ENCODE measurements at regions not wholly inside any gene's neighbourhood (a gene's known extent, or its start where the extent isn't known, plus 50 kb on each side); places are given as distances from the start of the nearest gene placed in this dataset.

DNA sequence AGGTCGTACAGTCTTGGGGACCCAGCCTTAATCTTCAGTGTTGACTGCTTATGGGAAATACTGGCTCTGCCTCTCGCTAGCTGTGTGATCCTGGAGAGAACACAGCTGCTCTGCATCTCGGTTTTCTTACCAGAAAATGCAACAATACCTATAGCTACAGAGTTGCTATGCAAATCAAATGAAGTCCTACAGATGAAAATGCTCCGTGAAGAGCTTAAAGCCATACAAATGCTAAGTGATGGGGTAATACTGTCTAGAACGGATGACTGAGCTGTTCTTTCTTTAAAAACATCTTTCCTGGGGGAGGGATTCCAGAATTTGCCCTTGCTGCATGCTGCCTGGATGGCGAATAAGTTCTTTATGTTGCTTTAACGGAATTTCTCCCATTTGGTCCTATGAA lies 132.0 kb downstream of the ZBTB18 start:
- in situ Hi-C loops (cut with MboI; ENCODE audit: low sequenced_read_pairs, unreplicated experiment) = no loop called here
- TF ChIP-seq, protein P1, sequence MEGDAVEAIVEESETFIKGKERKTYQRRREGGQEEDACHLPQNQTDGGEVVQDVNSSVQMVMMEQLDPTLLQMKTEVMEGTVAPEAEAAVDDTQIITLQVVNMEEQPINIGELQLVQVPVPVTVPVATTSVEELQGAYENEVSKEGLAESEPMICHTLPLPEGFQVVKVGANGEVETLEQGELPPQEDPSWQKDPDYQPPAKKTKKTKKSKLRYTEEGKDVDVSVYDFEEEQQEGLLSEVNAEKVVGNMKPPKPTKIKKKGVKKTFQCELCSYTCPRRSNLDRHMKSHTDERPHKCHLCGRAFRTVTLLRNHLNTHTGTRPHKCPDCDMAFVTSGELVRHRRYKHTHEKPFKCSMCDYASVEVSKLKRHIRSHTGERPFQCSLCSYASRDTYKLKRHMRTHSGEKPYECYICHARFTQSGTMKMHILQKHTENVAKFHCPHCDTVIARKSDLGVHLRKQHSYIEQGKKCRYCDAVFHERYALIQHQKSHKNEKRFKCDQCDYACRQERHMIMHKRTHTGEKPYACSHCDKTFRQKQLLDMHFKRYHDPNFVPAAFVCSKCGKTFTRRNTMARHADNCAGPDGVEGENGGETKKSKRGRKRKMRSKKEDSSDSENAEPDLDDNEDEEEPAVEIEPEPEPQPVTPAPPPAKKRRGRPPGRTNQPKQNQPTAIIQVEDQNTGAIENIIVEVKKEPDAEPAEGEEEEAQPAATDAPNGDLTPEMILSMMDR (IDR thresholded peaks at IDR 0.05; ENCODE audit: borderline replicate concordance, control extremely low read depth, extremely low read depth, insufficient read depth, missing control alignments) = no peak
- DNase-seq (ENCODE audit: low spot score) = no peak

DNA sequence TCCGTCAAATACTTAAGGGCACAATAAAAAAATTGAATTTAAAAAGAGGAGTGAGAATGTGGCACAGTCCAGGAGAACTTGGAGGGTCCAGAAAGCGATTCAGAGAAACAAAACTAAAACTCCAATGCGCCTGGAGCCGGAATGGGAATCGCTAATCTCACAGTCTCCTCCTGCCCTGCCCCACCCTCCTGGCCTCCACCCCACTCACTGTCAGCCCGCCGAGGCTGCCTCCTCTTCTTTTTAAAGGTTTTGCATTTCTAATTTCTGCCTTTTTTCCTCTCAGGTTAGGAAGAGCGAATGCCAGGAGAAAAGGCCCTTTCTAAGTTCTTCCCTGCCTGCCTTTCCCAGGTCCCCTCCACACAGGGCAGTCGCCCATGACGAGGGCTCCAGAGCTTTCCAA lies 135.3 kb downstream of the ZBTB18 start:
- in situ Hi-C loops (cut with MboI; ENCODE audit: low sequenced_read_pairs, unreplicated experiment) = no loop called here
- no peak for DNase-seq (ENCODE audit: low spot score)
- TF ChIP-seq, protein P1 (IDR thresholded peaks at IDR 0.05; ENCODE audit: borderline replicate concordance, control extremely low read depth, extremely low read depth, insufficient read depth, missing control alignments) = no peak

DNA sequence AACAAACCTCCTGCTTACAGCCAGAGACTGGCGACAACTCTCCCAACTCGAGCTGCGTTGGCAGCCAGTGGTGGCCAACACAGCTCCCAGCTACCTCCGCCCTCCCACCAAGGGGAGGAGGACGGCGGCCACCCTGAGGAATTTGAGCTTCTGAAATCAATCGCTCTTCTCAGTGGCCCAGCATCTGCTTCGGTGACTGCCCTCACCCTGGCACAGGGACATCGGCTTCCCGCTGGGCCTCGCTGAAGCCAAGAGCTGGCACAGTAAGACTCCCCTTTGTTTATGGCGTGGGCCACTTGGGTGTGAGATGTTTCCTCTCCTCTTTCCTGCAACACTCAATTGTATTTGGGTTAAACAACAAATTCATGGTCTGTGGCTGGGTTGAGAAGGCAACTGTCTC lies 136.2 kb downstream of the ZBTB18 start:
- TF ChIP-seq, protein P1 (IDR thresholded peaks at IDR 0.05; ENCODE audit: borderline replicate concordance, control extremely low read depth, extremely low read depth, insufficient read depth, missing control alignments) = no peak
- in situ Hi-C loops (cut with MboI; ENCODE audit: low sequenced_read_pairs, unreplicated experiment) = no loop called here
- DNase-seq (ENCODE audit: low spot score) = no peak

DNA sequence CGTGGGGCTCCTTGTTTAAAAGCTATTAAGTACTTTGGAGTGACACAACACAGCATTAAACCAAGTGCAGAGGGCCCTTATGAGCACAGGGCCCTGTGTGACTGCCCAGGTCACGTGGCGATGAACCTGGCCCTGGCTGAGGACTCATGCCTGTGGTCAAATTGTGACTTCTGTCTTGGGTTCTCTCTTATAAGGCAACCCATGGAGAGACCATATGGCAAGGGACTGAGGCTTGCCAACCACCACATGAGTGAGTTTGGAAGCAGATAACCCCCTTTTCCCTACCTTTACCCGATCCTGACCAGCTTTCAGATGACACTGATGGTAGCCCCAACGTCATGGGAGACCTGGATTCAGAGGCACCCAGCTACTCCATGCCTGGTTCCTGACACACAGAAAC lies 140.5 kb downstream of the ZBTB18 start:
- in situ Hi-C loops (cut with MboI; ENCODE audit: low sequenced_read_pairs, unreplicated experiment) = no loop called here
- DNase-seq (ENCODE audit: low spot score) = no peak

DNA sequence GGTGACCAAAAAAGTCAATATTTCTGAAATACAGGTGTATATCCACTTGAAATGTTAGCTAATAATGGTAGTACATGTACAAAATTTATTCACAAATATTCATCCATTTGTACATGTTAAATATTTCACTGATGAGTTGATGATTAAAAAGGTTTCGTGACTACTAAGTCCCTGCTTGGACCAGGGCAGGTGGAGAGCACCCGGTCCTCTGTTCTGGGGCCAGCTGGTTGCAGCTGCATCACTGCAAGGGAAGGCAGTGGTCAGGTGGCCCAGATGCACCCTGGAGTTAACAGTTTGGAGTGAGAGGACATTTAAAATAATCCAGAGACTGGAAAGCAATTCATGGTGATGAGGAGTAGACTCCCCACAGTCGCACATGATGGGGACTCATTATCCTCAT lies 141.2 kb downstream of the ZBTB18 start:
- no peak for DNase-seq (ENCODE audit: low spot score)
- TF ChIP-seq, protein P1 (IDR thresholded peaks at IDR 0.05; ENCODE audit: borderline replicate concordance, control extremely low read depth, extremely low read depth, insufficient read depth, missing control alignments) = no peak
- in situ Hi-C loops (cut with MboI; ENCODE audit: low sequenced_read_pairs, unreplicated experiment) = no loop called here

More for the DNA sequence above, 140.5 kb downstream of the ZBTB18 start:
- TF ChIP-seq, protein P1 (IDR thresholded peaks at IDR 0.05; ENCODE audit: borderline replicate concordance, control extremely low read depth, extremely low read depth, insufficient read depth, missing control alignments) = no peak

DNA sequence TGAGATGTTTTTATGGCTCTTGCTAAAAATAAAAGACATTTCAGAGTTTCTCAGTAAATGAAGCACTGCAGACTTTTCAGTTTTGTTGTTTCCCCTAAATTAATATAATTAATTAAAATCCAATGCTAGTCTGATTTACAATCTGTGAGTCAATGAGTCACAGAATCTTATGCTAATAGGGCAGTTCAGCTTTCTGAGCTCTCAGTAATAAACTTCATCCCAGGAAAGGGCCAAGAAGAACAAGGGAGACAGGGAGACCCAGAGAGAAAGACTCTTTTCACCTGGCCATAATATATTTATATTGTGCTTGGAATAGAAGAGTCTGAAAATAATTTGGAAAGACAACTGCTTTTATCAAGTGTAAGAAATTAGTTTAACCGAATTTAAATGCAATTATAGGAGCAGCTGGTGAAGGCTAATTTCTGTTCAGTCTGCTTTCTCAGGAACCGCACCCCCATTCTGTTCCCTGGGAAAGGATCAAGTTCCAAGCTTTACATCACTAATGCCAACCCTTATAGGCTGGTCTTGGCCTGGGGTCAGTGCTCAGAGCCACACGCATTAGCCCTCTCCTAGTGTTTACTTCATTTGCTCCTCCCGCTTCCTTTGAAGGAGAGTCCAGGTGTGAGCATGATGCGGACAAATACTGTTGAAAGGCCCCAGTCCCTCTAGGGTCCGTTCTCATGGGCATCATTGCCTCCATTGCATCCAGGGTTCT lies 145.6 kb downstream of the ZBTB18 start:
- DNase-seq (ENCODE audit: low spot score) = no peak
- TF ChIP-seq, protein P1 (IDR thresholded peaks at IDR 0.05; ENCODE audit: borderline replicate concordance, control extremely low read depth, extremely low read depth, insufficient read depth, missing control alignments) = no peak
- in situ Hi-C loops (cut with MboI; ENCODE audit: low sequenced_read_pairs, unreplicated experiment) = no loop called here
